Esophagus muscularis mucosa (tissue), 4 donors: ENCODE measurements at regions not wholly inside any gene's neighbourhood (a gene's known extent, or its start where the extent isn't known, plus 50 kb on each side); places are given as distances from the start of the nearest gene placed in this dataset.

ENCODE experiments used
- EP300 ChIP-seq: sonication (generic); formaldehyde crosslinking; IDR thresholded peaks from one replicate; pipeline ENCODE4 v1.6.1; 2017; ENCODE audit warnings: antibody characterized with exemption
- POLR2AphosphoS5 ChIP-seq, 2 donors: sonication (generic); formaldehyde crosslinking; IDR thresholded peaks; one replicate each; pipeline ENCODE4 v1.6.1; 2017; ENCODE audit warnings: antibody characterized with exemption in 2 of 2
- TF ChIP-seq, protein P1 (sequence below), 3 experiments: fragments of 200-600 bp in 2 of 3; fragments of 450-650 bp in 1 of 3; sonication (generic) in 2 of 3; IDR thresholded peaks; one replicate each; pipeline ENCODE4 v1.5.1; 2017 to 2019; ENCODE audit warnings: antibody characterized with exemption in 3 of 3, mild to moderate bottlenecking in 2 of 3, moderate library complexity in 1 of 3

- no peak for TF ChIP-seq EP300
- TF ChIP-seq, protein P1, sequence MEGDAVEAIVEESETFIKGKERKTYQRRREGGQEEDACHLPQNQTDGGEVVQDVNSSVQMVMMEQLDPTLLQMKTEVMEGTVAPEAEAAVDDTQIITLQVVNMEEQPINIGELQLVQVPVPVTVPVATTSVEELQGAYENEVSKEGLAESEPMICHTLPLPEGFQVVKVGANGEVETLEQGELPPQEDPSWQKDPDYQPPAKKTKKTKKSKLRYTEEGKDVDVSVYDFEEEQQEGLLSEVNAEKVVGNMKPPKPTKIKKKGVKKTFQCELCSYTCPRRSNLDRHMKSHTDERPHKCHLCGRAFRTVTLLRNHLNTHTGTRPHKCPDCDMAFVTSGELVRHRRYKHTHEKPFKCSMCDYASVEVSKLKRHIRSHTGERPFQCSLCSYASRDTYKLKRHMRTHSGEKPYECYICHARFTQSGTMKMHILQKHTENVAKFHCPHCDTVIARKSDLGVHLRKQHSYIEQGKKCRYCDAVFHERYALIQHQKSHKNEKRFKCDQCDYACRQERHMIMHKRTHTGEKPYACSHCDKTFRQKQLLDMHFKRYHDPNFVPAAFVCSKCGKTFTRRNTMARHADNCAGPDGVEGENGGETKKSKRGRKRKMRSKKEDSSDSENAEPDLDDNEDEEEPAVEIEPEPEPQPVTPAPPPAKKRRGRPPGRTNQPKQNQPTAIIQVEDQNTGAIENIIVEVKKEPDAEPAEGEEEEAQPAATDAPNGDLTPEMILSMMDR (IDR thresholded peaks at IDR 0.05): no peak
- no peak for TF ChIP-seq POLR2AphosphoS5 (IDR thresholded peaks at IDR 0.05)
These were observed 673.5 kb upstream of the NRXN1 start for GRCh38 chr2:51705417-51705816.
